Esophagus squamous epithelium (tissue), 4 donors: ENCODE measurements at regions not wholly inside any gene's neighbourhood (a gene's known extent, or its start where the extent isn't known, plus 50 kb on each side); places are given as distances from the start of the nearest gene placed in this dataset.

Experiments
- POLR2A ChIP-seq, 4 donors: fragments of 450-650 bp; IDR thresholded peaks; one replicate each; pipeline ENCODE4 v1.6.1; 2017; ENCODE audit warnings: antibody characterized with exemption in 4 of 4, mild to moderate bottlenecking in 4 of 4, moderate library complexity in 3 of 4
- TF ChIP-seq, protein P1 (sequence below), 6 experiments: fragments of 450-650 bp in 4 of 6; fragments of 200-600 bp in 2 of 6; sonication (generic) in 2 of 6; IDR thresholded peaks; one replicate each; pipeline ENCODE4 v1.5.1; 2016 to 2019; ENCODE audit warnings: antibody characterized with exemption in 6 of 6, mild to moderate bottlenecking in 4 of 6, moderate library complexity in 4 of 6

- TF ChIP-seq, protein P1, sequence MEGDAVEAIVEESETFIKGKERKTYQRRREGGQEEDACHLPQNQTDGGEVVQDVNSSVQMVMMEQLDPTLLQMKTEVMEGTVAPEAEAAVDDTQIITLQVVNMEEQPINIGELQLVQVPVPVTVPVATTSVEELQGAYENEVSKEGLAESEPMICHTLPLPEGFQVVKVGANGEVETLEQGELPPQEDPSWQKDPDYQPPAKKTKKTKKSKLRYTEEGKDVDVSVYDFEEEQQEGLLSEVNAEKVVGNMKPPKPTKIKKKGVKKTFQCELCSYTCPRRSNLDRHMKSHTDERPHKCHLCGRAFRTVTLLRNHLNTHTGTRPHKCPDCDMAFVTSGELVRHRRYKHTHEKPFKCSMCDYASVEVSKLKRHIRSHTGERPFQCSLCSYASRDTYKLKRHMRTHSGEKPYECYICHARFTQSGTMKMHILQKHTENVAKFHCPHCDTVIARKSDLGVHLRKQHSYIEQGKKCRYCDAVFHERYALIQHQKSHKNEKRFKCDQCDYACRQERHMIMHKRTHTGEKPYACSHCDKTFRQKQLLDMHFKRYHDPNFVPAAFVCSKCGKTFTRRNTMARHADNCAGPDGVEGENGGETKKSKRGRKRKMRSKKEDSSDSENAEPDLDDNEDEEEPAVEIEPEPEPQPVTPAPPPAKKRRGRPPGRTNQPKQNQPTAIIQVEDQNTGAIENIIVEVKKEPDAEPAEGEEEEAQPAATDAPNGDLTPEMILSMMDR (IDR thresholded peaks at IDR 0.05) = no peak
- no peak for TF ChIP-seq POLR2A (IDR thresholded peaks at IDR 0.05)
These were observed 184.1 kb upstream of the ZFHX3 start for GRCh38 chr16:73231944-73232554.
